GM18861 (cell line): ENCODE measurements at regions not wholly inside any gene's neighbourhood (a gene's known extent, or its start where the extent isn't known, plus 50 kb on each side); places are given as distances from the start of the nearest gene placed in this dataset.

Source experiments
- ATAC-seq: cut with Tn5 transposase; IDR thresholded peaks from one replicate; pipeline ENCODE4 v1.9.1; 2021; ENCODE audit not compliant: unreplicated experiment

DNA sequence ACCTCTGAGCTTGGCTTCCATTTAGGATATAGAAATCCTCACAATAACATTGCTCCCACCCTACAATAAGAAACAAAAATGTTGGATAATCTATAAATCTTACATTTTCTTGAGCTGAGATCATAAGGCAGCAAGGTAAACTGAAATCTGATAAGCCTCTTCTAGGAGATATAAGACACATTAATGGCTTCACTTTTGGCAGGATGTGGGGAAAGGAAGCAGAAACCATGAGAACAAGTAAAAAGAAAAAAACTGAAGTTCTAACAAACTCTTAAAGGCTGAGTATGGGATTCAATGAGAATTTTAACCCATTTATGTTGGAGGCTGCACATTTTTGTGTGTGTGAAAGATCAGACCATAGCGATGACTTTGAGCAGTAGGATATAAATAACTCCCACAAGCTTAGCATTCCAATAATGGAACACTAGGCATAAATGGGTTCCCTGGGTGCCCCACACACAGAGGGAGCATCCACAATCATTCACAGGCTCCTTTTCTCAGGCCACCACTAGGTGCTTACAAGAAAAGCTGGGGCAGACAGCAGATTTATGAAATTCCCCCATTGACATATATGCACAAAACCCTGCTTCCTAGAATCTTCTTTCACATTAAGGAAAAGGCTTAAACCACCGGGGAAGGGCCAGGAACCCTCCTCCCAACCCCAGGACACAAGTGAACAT lies 564.9 kb upstream of the MGMT start:
- no peak for ATAC-seq

GRCh38 chr10:128907155-128907941 lies 559.7 kb upstream of the MGMT start:
- no peak for ATAC-seq

DNA sequence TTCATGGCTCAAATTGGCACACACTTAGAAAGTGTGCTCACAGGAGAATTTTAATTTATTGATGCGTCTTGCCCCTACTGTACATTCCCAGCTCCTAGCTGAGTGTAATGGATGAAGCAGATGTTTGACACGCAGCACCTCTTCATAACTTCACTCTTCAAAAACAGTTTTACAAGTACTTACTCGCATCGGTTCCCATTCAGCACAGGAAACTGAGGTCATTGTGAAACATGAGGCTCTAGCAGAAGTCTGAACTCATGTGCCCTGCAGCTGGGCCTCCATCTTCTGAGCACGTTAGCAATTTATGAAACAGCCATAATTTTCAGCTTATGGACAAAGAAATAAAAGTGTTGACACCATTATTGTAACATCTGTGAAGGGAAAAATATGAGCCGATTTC lies 558.9 kb upstream of the MGMT start:
- ATAC-seq: no peak

DNA sequence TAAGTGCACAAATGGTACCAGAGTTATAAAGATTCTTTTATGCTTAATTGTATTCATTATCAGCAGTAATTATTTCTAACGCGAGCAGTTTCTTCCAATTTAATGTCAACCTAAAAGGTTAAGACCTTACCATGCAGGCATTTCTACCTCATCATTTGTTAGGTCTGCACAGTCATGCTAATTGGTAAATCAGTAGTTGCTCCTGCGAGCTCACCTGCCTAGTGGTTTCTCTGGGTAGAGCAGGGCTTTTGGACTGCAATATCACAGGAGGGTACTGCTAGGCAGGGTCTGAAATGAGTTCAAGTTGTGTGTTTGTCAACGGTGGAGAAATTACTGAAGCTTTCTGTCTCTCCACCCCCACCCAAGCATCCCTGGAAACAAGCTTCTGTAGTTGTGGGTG lies 558.5 kb upstream of the MGMT start:
- ATAC-seq: no peak

- ATAC-seq: no peak
These were observed 554.3 kb upstream of the MGMT start for GRCh38 chr10:128912568-128913311.

- no peak for ATAC-seq
These were observed 552.4 kb upstream of the MGMT start for GRCh38 chr10:128914681-128915080.

- ATAC-seq: no peak
These were observed 551.4 kb upstream of the MGMT start for GRCh38 chr10:128915630-128916029.

DNA sequence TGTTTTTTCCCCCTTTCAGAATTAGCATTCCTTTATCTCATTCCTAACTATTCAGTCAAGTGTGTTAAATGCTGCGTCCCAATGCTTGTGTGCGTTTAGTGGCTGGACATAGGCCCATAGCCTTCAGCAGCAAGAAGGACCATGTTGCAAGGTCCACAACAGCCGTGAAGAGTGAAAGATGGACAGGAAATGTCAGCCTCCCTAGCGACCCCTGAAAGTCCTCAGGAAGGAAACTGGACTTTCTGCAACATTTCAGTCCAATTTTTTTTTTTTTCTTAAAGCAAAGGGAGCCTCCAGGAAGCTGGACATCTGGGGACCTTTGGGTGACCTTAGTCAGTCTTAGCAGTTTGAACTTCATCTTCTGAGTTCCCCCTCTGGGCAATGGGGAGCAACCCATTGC lies 550.7 kb upstream of the MGMT start:
- ATAC-seq: no peak

DNA sequence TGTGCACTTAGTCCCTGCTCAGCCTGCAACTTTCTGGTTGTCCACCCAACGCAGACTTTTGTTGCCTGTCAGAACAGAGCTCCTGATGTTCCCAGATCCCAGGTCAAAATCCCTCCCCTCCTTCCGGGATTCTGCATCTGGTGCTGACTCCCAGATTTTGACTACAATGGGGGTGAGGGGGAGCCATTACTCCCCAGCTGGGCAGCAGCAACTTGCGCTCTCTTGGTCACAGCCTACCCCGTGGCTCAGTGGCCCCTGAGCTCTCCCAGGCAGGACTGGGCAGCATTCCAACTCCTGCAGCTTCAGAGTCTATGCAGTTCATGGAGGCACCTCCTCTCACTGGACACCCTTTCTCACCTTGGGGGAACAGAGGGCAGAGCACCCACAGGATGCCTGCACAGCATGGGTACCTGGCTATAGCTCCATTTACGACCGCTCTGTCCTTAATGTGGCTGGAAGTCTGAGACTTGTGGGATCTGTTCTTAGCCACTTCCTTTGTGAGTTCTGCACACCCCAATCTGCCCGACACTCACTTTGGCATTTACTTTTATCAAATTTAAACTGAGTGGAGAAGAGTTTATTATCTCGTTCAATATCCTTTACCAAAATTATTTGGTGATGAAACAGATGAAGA lies 545.5 kb upstream of the MGMT start:
- ATAC-seq: no peak

- ATAC-seq: no peak
These were observed 544.9 kb upstream of the MGMT start for GRCh38 chr10:128922172-128922571.

DNA sequence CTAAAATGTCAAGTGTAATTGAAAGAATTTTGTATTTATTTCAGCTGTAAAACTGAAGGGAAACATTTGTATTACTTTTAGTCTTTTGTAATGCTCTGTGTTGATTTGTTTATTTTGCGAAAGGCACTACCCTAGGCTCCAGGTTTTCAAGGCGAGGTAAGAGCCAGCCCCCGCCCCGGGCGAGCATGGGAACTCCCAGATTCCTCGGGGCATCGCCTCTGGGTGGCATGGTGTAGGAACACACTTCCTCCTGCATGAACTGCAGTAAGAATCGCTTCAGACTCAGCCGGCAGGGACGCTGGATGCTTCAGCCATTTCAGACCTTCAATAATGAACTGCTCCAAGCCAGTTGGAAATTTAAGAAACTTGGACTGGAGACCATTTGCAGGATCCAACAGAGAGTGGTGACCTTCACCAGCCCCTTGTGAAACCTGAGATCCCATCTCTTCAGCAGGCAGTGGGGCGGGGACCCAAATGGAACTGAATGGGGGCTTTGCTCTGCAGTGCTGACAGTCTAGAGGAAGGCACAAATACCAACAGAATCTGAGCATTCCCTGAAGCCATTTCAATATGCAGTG lies 544.3 kb upstream of the MGMT start:
- no peak for ATAC-seq

GRCh38 chr10:128924918-128925317 lies 542.1 kb upstream of the MGMT start:
- ATAC-seq: no peak

DNA sequence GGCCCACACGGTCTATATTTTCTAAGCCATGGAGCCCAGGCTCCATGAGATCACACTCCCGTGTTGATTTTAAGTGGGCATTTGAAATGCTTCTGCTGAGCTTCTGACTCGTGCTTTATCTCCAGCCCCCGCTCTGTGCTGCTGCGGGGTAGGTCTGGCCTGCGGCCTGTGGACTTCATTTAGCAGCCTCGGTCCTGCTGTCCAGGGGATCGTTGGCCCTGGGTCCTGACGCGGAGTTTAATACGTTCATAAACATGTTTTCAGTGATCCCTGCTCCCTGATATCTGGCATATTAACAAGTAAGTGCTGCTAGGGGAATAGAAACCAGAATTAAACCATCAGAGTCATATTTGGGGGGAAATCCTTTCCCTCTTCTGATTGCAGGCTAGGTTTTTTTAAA lies 540.3 kb upstream of the MGMT start:
- ATAC-seq: no peak

GRCh38 chr10:128927497-128928161 lies 539.4 kb upstream of the MGMT start:
- no peak for ATAC-seq

DNA sequence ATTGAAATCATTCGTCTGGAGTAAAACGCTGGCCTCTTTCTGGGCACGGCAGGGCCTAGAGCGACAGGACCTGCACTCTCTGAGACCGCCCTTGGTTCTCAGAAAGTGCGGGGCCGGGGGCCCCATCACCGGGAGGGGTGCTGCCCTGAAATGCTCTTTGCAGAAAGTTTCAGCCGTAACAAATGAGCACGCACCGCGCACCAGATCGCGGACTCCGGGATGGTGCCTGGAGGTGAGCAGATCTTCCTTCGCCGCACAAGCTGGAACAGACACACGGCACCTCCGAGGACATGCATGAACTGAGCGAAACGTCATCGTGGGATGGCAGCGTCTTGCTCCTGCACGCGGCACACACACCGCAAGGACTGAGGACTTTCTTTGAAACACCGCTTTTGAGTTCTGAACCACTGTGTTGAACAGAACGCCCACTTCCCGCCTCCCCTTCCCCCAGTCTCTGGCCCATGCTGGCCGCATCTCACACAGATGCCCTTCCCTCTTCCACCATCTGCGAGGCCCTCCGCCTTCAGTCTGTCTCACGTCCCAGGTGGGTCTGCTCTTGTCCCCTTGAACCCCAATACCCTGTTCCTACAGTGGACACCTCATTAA lies 538.7 kb upstream of the MGMT start:
- no peak for ATAC-seq

- ATAC-seq: no peak
These were observed 537.9 kb upstream of the MGMT start for GRCh38 chr10:128929131-128929530.

DNA sequence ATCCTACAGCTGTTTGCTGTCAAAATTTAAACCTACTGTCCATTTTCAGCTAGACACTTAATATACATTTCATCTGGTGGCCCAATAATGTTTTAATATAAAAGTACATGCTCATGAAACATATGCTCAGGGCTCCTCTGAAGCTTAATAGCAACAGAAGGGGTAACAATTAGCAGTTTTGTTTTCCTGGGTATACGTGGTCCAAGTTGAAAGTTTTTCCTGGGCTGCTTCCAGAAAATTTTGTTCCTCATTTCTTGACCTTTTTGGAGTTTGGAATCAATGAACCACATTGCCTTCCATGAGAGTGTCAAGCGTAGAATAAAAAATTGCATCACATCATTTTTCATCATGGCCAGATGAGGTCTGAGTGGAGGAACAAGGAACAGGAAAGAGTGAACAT lies 537.3 kb upstream of the MGMT start:
- no peak for ATAC-seq

DNA sequence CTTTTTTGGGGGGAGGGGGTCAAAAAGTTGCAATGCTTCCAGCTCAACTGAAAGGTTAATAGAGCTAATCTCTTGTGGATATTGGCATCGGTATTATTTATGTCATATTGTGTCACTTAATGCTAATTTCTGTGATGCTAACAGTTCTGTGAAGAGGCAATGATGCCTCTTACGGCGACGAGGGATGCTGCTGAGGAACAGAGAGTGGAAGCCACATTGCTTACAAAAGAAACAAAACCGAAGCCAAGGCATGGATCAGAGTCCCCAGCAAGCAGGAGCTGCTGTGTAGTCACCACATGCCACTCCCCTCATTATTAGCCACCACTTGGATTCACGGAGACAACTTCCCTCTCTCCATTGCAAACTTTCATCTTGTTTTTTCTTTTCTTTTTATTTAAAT lies 536.5 kb upstream of the MGMT start:
- ATAC-seq: no peak

- no peak for ATAC-seq
These were observed 534.8 kb upstream of the MGMT start for GRCh38 chr10:128932071-128932820.

DNA sequence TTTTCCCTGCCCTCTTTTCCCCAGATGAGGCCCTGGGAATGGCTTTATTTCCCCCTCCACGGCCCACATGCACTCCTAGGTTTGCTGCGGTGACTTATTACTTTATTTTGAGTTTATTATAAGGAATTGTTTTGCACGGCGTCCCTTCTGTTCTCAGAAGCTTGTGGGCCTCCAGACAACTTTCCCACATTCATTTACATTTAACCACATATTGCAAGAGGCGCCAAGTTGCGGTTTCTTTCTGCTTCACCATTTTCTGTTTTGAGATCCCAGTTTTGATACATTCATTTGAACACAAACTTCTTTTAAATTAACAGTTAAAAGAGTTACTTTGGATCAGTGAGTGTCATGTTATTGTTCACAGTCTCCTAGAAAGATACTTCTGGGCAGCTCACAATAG lies 532.5 kb upstream of the MGMT start:
- ATAC-seq: no peak
